Upper lobe of left lung (tissue), 6 donors: ENCODE measurements at regions not wholly inside any gene's neighbourhood (a gene's known extent, or its start where the extent isn't known, plus 50 kb on each side); places are given as distances from the start of the nearest gene placed in this dataset.

ENCODE experiments used
- ATAC-seq, 2 donors: fragments of 200-7000 bp; cut with Tn5 transposase; one replicate each; pipeline ENCODE4 v1.9.1; 2022; ENCODE audit warnings: mild to moderate bottlenecking in 2 of 2, moderate library complexity in 2 of 2; ENCODE audit not compliant: low FRiP score in 2 of 2
- DNase-seq, 2 donors: peaks; one replicate each; pipeline ENCODE4 v3.0.0-alpha.2; 2019 to 2020
- H3K27ac ChIP-seq, 4 donors: fragments of 200-600 bp; sonication (generic); one replicate each; pipeline ENCODE4 v1.5.1; 2016 to 2019
- H3K27me3 ChIP-seq, 4 donors: fragments of 200-600 bp; sonication (generic); one replicate each; pipeline ENCODE4 v1.5.1; 2017 to 2019
- H3K36me3 ChIP-seq, 4 donors: fragments of 200-600 bp; sonication (generic); one replicate each; pipeline ENCODE4 v1.5.1; 2016 to 2019
- H3K4me1 ChIP-seq, 4 donors: fragments of 200-600 bp; sonication (generic); one replicate each; pipeline ENCODE4 v1.5.1; 2018 to 2019
- H3K4me3 ChIP-seq, 4 donors: fragments of 200-600 bp; sonication (generic); one replicate each; pipeline ENCODE4 v1.5.1; 2017 to 2019; ENCODE audit warnings: mild to moderate bottlenecking in 2 of 4, moderate library complexity in 1 of 4
- H3K9me3 ChIP-seq, 4 donors: fragments of 200-600 bp; sonication (generic); one replicate each; pipeline ENCODE4 v1.5.1; 2018 to 2019
- EP300 ChIP-seq, 4 donors: sonication (generic); formaldehyde crosslinking; IDR thresholded peaks; one replicate each; pipeline ENCODE4 v1.5.1; 2017; ENCODE audit warnings: antibody characterized with exemption in 4 of 4, control low read depth in 2 of 4
- POLR2A ChIP-seq, 4 donors: fragments of 450-650 bp; IDR thresholded peaks; one replicate each; pipeline ENCODE4 v1.5.1; 2016 to 2017; ENCODE audit warnings: antibody characterized with exemption in 4 of 4, mild to moderate bottlenecking in 2 of 4
- POLR2AphosphoS5 ChIP-seq, 2 donors: sonication (generic); formaldehyde crosslinking; IDR thresholded peaks; one replicate each; pipeline ENCODE4 v1.5.1; 2017; ENCODE audit warnings: antibody characterized with exemption in 2 of 2
- WGBS, 2 donors: methylation state at CpG; one replicate each; pipeline ENCODE4 v1.1.5; 2017 to 2018; 5-methylcytosine and 5-hydroxymethylcytosine counted together
- TF ChIP-seq, protein P1 (sequence below), 6 experiments: fragments of 450-650 bp in 4 of 6; fragments of 200-600 bp in 2 of 6; sonication (generic) in 2 of 6; IDR thresholded peaks; one replicate each; pipeline ENCODE4 v1.5.1; 2016 to 2019; ENCODE audit warnings: antibody characterized with exemption in 6 of 6
- donor health status: DM: no; HTN: no; CAD: no; lungs with moderate emphysema.
- donor health status: DM: no; HTN: yes; CAD: no; lungs with severe emphysema.

DNA sequence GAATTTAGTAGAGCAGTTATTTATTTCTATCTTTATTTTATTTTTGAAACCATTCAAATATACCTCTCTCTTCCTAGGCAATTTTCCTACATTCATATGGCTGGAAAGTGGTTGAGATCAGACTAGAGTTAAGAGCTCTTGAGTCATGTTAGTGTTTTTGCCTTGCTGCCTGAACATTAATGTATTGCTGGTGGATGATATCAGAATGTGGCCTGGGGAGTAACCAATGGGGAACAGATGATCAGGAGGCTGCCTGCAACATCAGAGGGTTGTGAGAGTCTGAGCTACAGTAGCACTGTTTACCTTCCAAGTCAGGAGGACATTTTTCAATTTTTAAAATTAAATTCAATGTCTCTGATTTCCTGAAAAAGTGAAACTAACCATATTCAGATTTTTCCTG is 166.3 kb upstream of the TRHDE start:
- ATAC-seq (no peak), DNase-seq (no peak)
- no peaks in the 10 kb centered on the region for H3K4me1 ChIP-seq
- no peaks in the 10 kb centered on the region for H3K27me3 ChIP-seq
- H3K27ac ChIP-seq: no peak overlapping the region
- no peaks in the 10 kb centered on the region for H3K36me3 ChIP-seq
- TF ChIP-seq EP300 (IDR thresholded peaks at IDR 0.05) (no peak), POLR2A (IDR thresholded peaks at IDR 0.05) (no peak), POLR2AphosphoS5 (IDR thresholded peaks at IDR 0.05) (no peak)
- TF ChIP-seq, protein P1, sequence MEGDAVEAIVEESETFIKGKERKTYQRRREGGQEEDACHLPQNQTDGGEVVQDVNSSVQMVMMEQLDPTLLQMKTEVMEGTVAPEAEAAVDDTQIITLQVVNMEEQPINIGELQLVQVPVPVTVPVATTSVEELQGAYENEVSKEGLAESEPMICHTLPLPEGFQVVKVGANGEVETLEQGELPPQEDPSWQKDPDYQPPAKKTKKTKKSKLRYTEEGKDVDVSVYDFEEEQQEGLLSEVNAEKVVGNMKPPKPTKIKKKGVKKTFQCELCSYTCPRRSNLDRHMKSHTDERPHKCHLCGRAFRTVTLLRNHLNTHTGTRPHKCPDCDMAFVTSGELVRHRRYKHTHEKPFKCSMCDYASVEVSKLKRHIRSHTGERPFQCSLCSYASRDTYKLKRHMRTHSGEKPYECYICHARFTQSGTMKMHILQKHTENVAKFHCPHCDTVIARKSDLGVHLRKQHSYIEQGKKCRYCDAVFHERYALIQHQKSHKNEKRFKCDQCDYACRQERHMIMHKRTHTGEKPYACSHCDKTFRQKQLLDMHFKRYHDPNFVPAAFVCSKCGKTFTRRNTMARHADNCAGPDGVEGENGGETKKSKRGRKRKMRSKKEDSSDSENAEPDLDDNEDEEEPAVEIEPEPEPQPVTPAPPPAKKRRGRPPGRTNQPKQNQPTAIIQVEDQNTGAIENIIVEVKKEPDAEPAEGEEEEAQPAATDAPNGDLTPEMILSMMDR (IDR thresholded peaks at IDR 0.05): no peak
- no peaks in the 10 kb centered on the region for H3K9me3 ChIP-seq
- no peak overlapping the region for H3K4me3 ChIP-seq

DNA sequence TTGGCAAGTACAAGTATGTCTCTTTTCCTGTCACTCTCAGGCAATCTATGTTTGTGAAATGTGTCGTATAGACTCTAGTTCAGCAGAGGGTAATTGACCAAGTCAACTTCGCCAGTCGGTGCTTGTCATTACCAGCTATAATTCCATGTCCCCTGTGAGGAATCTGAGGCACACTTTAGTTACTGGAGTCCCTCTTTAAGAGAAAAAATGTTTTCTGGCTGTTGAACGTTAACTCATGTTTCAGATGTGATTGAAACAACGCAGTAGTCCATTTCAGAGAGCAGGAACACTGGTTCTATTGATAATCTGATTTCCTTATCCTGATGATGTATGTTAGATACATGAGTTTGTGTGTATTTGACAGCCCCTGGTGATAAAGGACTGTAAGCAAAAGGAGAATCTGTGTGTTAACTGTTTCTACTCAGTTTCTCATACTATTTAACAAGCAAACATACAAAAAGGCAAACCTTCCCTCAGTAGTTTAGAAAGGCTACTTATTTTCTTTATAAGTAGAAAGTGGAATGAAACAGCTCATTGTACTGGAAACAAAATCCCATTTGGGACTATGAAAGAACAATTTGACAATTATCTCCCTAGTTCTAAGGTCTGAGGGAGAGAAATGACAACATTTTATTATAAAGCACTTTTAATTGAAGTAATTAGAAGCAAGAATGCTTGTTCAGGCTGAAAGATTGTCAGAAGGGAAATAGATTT is 161.1 kb upstream of the TRHDE start:
- H3K27ac ChIP-seq: no peak overlapping the region
- 52 to 70% methylated on average over 5 of the region's 5 CpGs for WGBS, 2 donors
- no peaks in the 10 kb centered on the region for H3K27me3 ChIP-seq
- no peak for DNase-seq
- ATAC-seq: no peak
- no peaks in the 10 kb centered on the region for H3K9me3 ChIP-seq
- no peak overlapping the region for H3K4me3 ChIP-seq
- no peaks in the 10 kb centered on the region for H3K36me3 ChIP-seq
- H3K4me1 ChIP-seq: no peaks in the 10 kb centered on the region
- TF ChIP-seq, protein P1 (IDR thresholded peaks at IDR 0.05): no peak
- no peak for TF ChIP-seq EP300 (IDR thresholded peaks at IDR 0.05)
- TF ChIP-seq POLR2A (IDR thresholded peaks at IDR 0.05): no peak
- no peak for TF ChIP-seq POLR2AphosphoS5 (IDR thresholded peaks at IDR 0.05)

DNA sequence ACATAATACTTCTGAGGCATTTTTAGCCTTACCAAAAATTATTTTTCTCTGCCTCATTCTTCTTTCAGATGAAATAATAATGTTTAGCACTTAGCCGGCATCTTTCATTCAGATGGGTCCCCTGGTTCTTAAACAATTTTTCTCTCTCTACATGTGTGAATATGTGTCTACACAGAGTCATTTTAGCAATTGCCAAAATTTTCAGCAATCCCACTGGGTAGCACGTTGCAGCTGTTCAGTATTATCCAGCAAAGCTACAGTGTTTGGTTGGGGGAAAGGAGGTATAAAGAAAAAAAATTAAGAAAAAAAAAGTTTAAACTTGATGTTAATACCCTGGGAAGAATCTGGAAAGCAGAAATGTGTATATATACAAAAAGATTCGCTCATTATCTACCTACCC is 160.5 kb upstream of the TRHDE start:
- Histone ChIP-seq H3K27ac (no peak overlapping the region), H3K9me3 (no peaks in the 10 kb centered on the region), H3K4me3 (no peak overlapping the region), H3K27me3 (no peaks in the 10 kb centered on the region), H3K36me3 (no peaks in the 10 kb centered on the region), H3K4me1 (no peaks in the 10 kb centered on the region)
- WGBS, 2 donors: 77 to 84% methylated on average over 3 of the region's 3 CpGs
- ATAC-seq: no peak
- no peak for DNase-seq
- TF ChIP-seq EP300 (IDR thresholded peaks at IDR 0.05) (no peak), POLR2A (IDR thresholded peaks at IDR 0.05) (no peak), POLR2AphosphoS5 (IDR thresholded peaks at IDR 0.05) (no peak)
- TF ChIP-seq, protein P1 (IDR thresholded peaks at IDR 0.05): no peak

DNA sequence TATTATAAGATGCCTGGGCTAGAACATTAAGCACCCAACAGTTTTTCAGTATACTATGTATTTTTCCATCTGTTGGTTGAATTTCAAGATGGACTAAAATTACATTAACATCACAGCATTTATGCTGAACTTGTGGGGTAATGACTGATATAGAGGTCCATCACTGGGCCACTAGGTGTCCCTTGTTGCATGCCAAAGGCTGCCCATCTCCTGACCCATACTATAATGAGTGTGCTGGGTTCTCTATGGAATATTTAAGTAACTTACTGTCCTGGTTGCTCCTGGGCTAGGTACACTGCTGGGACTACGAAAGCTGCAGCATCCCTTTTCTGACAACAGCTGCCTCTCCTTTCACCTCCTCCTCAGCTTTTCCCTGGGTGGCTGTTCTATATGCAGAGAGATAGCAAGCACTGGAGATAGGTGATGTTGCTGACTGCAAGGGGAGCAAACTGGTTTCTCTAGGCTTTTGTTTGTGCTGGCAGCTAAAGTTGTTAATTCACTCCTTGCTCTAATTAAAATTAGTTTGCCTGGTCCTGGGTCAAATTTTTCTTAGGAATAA is 138.6 kb upstream of the TRHDE start:
- Histone ChIP-seq H3K4me3 (no peak overlapping the region), H3K4me1 (no peaks in the 10 kb centered on the region), H3K9me3 (no peaks in the 10 kb centered on the region), H3K36me3 (no peaks in the 10 kb centered on the region), H3K27me3 (no peaks in the 10 kb centered on the region), H3K27ac (no peak overlapping the region)
- 69 to 73% methylated on average over 1 of the region's 1 CpG for WGBS, 2 donors
- no peak for DNase-seq
- TF ChIP-seq POLR2A (IDR thresholded peaks at IDR 0.05) (no peak), EP300 (IDR thresholded peaks at IDR 0.05) (no peak), POLR2AphosphoS5 (IDR thresholded peaks at IDR 0.05) (no peak)
- TF ChIP-seq, protein P1 (IDR thresholded peaks at IDR 0.05): no peak
- ATAC-seq: no peak
